ENCODE measurements at regions not wholly inside any gene's neighbourhood (a gene's known extent, or its start where the extent isn't known, plus 50 kb on each side); places are given as distances from the start of the nearest gene placed in this dataset.

GRCh38 chr11:28448186-28448585 is 340.0 kb downstream of the METTL15 start:
- no peak for DNase-seq

GRCh38 chr11:28447226-28447625 is 339.0 kb downstream of the METTL15 start:
- DNase-seq: no peak

- DNase-seq: no peak
Observed at GRCh38 chr11:28442131-28442530, 333.9 kb downstream of the METTL15 start.

- DNase-seq: no peak
Observed at GRCh38 chr11:28439403-28439802, 331.2 kb downstream of the METTL15 start.

- no peak for DNase-seq
Observed at GRCh38 chr11:28420099-28420498, 311.9 kb downstream of the METTL15 start.

- no peak for DNase-seq
Observed at GRCh38 chr11:28417601-28418323, 309.6 kb downstream of the METTL15 start.

GRCh38 chr11:28412029-28412428 is 303.8 kb downstream of the METTL15 start:
- no peak for DNase-seq

- no peak for DNase-seq
Observed at GRCh38 chr11:28401446-28401845, 293.3 kb downstream of the METTL15 start.

- no peak for DNase-seq
Observed at GRCh38 chr11:28400331-28401100, 292.3 kb downstream of the METTL15 start.

- no peak for DNase-seq
Observed at GRCh38 chr11:28393348-28393747, 285.2 kb downstream of the METTL15 start.

GRCh38 chr11:28384418-28384817 is 276.2 kb downstream of the METTL15 start:
- DNase-seq: no peak

- no peak for DNase-seq
Observed at GRCh38 chr11:28383456-28383855, 275.3 kb downstream of the METTL15 start.

Measured in DMS153 (cell line).